Neutrophil (primary cell): ENCODE measurements at regions not wholly inside any gene's neighbourhood (a gene's known extent, or its start where the extent isn't known, plus 50 kb on each side); places are given as distances from the start of the nearest gene placed in this dataset.
"Not testable (repeated sequence)": the region's sequence is repeated elsewhere in the genome, so short reads cannot be mapped to it uniquely, and the experiment has no call there.

ENCODE experiments used
- H3K27ac ChIP-seq: fragments of 200-600 bp; sonication (generic); 2 replicates; pipeline ENCODE4 v1.5.1; 2016; ENCODE audit warnings: mild to moderate bottlenecking, moderate library complexity
- H3K27me3 ChIP-seq: fragments of 200-600 bp; sonication (generic); 2 replicates; pipeline ENCODE4 v1.6.0; 2016; ENCODE audit warnings: mild to moderate bottlenecking
- H3K36me3 ChIP-seq: fragments of 200-600 bp; sonication (generic); 2 replicates; pipeline ENCODE4 v1.5.1; 2017
- H3K4me1 ChIP-seq, 2 experiments: fragments of 200-600 bp in 1 of 2; sonication (generic) in 1 of 2; 1 replicate in 1 of 2; 2 replicates in 1 of 2; pipeline versions ENCODE4 v1.5.1 to v1.6.1; 2013 to 2016; ENCODE audit warnings: low read depth in 1 of 2, low read length in 1 of 2, mild to moderate bottlenecking in 1 of 2, moderate library complexity in 1 of 2; ENCODE audit not compliant: control insufficient read depth in 1 of 2, insufficient read depth in 1 of 2
- H3K4me3 ChIP-seq, 2 experiments: fragments of 200-600 bp in 1 of 2; sonication (generic) in 1 of 2; 1 replicate in 1 of 2; 2 replicates in 1 of 2; pipeline ENCODE4 v1.5.1; 2013 to 2016; ENCODE audit warnings: low read depth in 1 of 2, low read length in 1 of 2, mild to moderate bottlenecking in 1 of 2, moderate library complexity in 1 of 2
- H3K9me3 ChIP-seq: fragments of 200-600 bp; sonication (generic); 2 replicates; pipeline ENCODE4 v1.5.1; 2016
- CTCF ChIP-seq: fragments of 200-600 bp; sonication (generic); IDR thresholded peaks from 2 replicates; pipeline ENCODE4 v1.5.1; 2016; ENCODE audit warnings: antibody characterized with exemption

- H3K4me1 ChIP-seq: no peaks in the 10 kb centered on the region
- no peaks in the 10 kb centered on the region for H3K9me3 ChIP-seq
These were observed 251.3 kb upstream of the KAZN start for GRCh38 chr1:14347186-14347585.

GRCh38 chr1:14347776-14348175 is 250.7 kb upstream of the KAZN start:
- H3K4me1 ChIP-seq: no peaks in the 10 kb centered on the region
- H3K4me3 ChIP-seq: no peak overlapping the region
- no peak overlapping the region for H3K27ac ChIP-seq
- no peaks in the 10 kb centered on the region for H3K27me3 ChIP-seq
- H3K36me3 ChIP-seq: no peaks in the 10 kb centered on the region
- no peaks in the 10 kb centered on the region for H3K9me3 ChIP-seq
- TF ChIP-seq CTCF: no peak

More at GRCh38 chr1:14347186-14347585, 251.3 kb upstream of the KAZN start:
- no peak for TF ChIP-seq CTCF
- Histone ChIP-seq H3K36me3 (no peaks in the 10 kb centered on the region), H3K27ac (no peak overlapping the region), H3K27me3 (no peaks in the 10 kb centered on the region), H3K4me3 (no peak overlapping the region)

- Histone ChIP-seq H3K27me3 (no peaks in the 10 kb centered on the region), H3K36me3 (no peaks in the 10 kb centered on the region), H3K4me1 (no peaks in the 10 kb centered on the region), H3K9me3 (no peaks in the 10 kb centered on the region), H3K27ac (no peak overlapping the region), H3K4me3 (no peak overlapping the region)
- TF ChIP-seq CTCF: no peak
These were observed 248.3 kb upstream of the KAZN start for GRCh38 chr1:14350197-14350596.

- no peaks in the 10 kb centered on the region for H3K27me3 ChIP-seq
- no peaks in the 10 kb centered on the region for H3K36me3 ChIP-seq
- no peak overlapping the region for H3K27ac ChIP-seq
- no peak for TF ChIP-seq CTCF
- no peaks in the 10 kb centered on the region for H3K4me1 ChIP-seq
- no peak overlapping the region for H3K4me3 ChIP-seq
- H3K9me3 ChIP-seq: no peaks in the 10 kb centered on the region
These were observed 245.6 kb upstream of the KAZN start for GRCh38 chr1:14352897-14353296.

- not testable (repeated sequence) for H3K9me3 ChIP-seq, H3K4me1 ChIP-seq, H3K27me3 ChIP-seq, H3K36me3 ChIP-seq, H3K4me3 ChIP-seq, H3K27ac ChIP-seq
These were observed 237.5 kb upstream of the KAZN start for GRCh38 chr1:14361005-14361404.

GRCh38 chr1:14362331-14362730 is 236.2 kb upstream of the KAZN start:
- Histone ChIP-seq H3K9me3 (no peaks in the 10 kb centered on the region), H3K27ac (no peak overlapping the region), H3K4me1 (no peaks in the 10 kb centered on the region), H3K27me3 (peaks cover 6% of the 10 kb centered on the region), H3K36me3 (no peaks in the 10 kb centered on the region), H3K4me3 (no peak overlapping the region)
- no peak for TF ChIP-seq CTCF
